ENCODE measurements at regions not wholly inside any gene's neighbourhood (a gene's known extent, or its start where the extent isn't known, plus 50 kb on each side); places are given as distances from the start of the nearest gene placed in this dataset.

DNA sequence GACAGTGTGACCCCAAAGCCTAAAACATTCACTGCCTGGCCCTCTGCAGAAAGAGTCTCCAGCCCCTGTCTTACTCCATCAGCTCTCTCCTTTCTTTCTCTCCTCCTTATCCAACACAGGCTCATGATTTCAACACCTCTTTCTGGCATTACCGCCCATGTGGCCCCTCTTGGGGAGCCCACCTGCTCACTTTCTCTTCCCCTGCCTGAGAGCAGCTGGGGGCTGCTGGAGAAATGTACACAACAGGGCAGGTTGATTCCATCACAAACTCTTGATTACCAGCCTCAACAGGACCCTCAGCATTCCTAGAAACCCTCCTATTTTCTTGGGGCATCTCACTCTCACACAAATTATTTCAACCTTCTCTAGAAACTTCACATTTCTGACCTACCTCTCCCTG is 98.3 kb downstream of the ABHD5 start:
- TF ChIP-seq, protein P1, sequence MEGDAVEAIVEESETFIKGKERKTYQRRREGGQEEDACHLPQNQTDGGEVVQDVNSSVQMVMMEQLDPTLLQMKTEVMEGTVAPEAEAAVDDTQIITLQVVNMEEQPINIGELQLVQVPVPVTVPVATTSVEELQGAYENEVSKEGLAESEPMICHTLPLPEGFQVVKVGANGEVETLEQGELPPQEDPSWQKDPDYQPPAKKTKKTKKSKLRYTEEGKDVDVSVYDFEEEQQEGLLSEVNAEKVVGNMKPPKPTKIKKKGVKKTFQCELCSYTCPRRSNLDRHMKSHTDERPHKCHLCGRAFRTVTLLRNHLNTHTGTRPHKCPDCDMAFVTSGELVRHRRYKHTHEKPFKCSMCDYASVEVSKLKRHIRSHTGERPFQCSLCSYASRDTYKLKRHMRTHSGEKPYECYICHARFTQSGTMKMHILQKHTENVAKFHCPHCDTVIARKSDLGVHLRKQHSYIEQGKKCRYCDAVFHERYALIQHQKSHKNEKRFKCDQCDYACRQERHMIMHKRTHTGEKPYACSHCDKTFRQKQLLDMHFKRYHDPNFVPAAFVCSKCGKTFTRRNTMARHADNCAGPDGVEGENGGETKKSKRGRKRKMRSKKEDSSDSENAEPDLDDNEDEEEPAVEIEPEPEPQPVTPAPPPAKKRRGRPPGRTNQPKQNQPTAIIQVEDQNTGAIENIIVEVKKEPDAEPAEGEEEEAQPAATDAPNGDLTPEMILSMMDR (IDR thresholded peaks at IDR 0.05; ENCODE audit: insufficient read depth, low read depth, low read length, missing control alignments), result no peak
- H3K4me3 ChIP-seq (ENCODE audit: low read depth, low read length), result no peak overlapping the region
- no peak for DNase-seq (ENCODE audit: low read depth)

DNA sequence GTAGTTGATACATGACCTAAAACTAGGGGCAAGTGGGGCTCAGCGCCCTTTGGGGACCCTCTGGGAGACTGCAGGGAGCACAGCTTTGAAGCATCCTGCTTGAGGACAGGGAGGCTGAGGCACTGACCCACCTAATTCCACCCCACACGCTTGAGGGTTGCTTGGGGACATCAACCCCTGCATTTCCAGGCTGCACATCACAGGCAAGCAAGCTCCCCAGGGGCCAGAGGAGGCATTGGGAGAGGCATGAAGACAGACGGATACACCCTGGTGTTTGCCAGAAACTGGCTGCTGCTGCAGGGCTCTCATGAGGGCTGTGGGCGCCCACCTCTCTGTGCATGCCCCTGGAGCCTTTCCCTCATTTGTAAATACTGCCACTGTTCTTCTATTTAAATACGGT is 99.3 kb downstream of the ABHD5 start:
- DNase-seq (ENCODE audit: low read depth), result no peak
- H3K4me3 ChIP-seq (ENCODE audit: low read depth, low read length), result no peak overlapping the region
- TF ChIP-seq, protein P1 (IDR thresholded peaks at IDR 0.05; ENCODE audit: insufficient read depth, low read depth, low read length, missing control alignments), result no peak

GRCh38 chr3:43790476-43790875 is 99.7 kb downstream of the ABHD5 start:
- no peak overlapping the region for H3K4me3 ChIP-seq (ENCODE audit: low read depth, low read length)
- TF ChIP-seq, protein P1 (IDR thresholded peaks at IDR 0.05; ENCODE audit: insufficient read depth, low read depth, low read length, missing control alignments), result no peak
- no peak for DNase-seq (ENCODE audit: low read depth)

GRCh38 chr3:43791246-43791645 is 100.5 kb downstream of the ABHD5 start:
- TF ChIP-seq, protein P1 (IDR thresholded peaks at IDR 0.05; ENCODE audit: insufficient read depth, low read depth, low read length, missing control alignments), result no peak
- DNase-seq (ENCODE audit: low read depth), result no peak
- no peak overlapping the region for H3K4me3 ChIP-seq (ENCODE audit: low read depth, low read length)

- TF ChIP-seq, protein P1 (IDR thresholded peaks at IDR 0.05; ENCODE audit: insufficient read depth, low read depth, low read length, missing control alignments), result no peak
- no peak overlapping the region for H3K4me3 ChIP-seq (ENCODE audit: low read depth, low read length)
- no peak for DNase-seq (ENCODE audit: low read depth)
Measured at GRCh38 chr3:43792904-43793303, 102.2 kb downstream of the ABHD5 start.

DNA sequence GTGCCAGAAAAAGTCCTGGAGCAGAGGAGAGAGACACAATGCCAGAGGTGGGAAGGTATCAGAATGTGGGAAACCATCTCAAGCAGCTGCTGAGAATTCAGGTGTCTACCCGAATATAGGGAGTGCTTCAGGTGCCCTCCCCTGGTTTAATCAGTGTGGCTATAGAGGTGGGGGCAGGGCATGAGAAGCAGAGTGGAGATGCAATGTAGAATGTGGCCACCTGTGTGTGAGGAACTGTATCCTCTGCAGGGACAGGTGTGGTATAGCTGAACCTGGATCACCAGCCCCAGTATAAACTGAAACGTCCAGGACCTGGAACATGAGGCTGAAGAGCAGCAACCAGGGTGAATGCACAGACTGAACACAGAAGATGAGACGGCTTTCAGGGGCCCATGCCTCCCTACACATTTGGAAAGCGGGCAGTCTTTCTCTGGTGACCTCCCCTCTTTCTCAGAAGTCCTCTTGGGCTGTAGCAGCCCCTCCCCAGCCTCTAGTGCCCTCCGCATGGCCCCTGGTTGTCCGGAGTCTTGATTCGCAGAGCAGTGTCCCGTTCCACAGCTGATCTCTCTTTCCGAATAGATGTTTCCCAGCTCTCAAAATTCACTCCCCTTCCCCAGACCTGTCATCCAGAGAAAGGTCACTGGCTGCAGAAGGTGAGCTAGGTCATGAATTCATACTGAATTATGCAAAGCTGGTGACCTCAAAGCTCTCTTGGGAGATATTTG is 103.1 kb downstream of the ABHD5 start:
- TF ChIP-seq, protein P1 (IDR thresholded peaks at IDR 0.05; ENCODE audit: insufficient read depth, low read depth, low read length, missing control alignments), result no peak
- DNase-seq (ENCODE audit: low read depth), result no peak
- no peak overlapping the region for H3K4me3 ChIP-seq (ENCODE audit: low read depth, low read length)

DNA sequence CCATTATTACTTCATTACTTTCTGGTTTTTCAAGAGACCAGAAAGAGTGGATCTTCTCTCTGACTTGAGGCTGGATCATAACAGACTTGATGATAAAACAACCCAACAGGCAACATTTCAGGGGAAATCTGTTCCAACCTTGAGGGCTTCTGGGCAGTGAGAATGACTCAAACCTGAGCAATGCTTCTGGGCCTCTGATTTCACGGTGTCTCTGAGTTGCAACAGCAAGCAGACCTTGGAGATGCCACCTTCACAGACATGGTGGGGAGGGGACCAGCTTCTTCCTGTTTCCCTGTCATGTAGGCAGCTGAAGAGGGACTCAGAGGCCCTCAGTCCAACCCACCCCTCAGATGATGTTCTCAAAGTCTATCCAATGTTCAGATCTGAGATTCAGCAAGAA is 104.0 kb downstream of the ABHD5 start:
- TF ChIP-seq, protein P1 (IDR thresholded peaks at IDR 0.05; ENCODE audit: insufficient read depth, low read depth, low read length, missing control alignments), result no peak
- DNase-seq (ENCODE audit: low read depth), result no peak
- no peak overlapping the region for H3K4me3 ChIP-seq (ENCODE audit: low read depth, low read length)
